ENCODE measurements at regions not wholly inside any gene's neighbourhood (a gene's known extent, or its start where the extent isn't known, plus 50 kb on each side); places are given as distances from the start of the nearest gene placed in this dataset.

GRCh38 chr1:221440658-221441057 is 301.2 kb downstream of the DUSP10 start:
- Histone ChIP-seq H3K4me1 (peaks cover 4% of the 10 kb centered on the region), H3K36me3 (ENCODE audit: low read depth, missing control alignments) (no peaks in the 10 kb centered on the region), H3K4me3 (no peak overlapping the region), H3K9me3 (no peaks in the 10 kb centered on the region), H3K27me3 (no peaks in the 10 kb centered on the region), H3K27ac (no peak overlapping the region)
- intact Hi-C loops (cut with DNase I; ENCODE audit: low total_unique reads): no loop called here
- no peak for DNase-seq
- WGBS, 2 donors: 38 to 47% methylated on average over 5 of the region's 5 CpGs
- TF ChIP-seq, protein P1, sequence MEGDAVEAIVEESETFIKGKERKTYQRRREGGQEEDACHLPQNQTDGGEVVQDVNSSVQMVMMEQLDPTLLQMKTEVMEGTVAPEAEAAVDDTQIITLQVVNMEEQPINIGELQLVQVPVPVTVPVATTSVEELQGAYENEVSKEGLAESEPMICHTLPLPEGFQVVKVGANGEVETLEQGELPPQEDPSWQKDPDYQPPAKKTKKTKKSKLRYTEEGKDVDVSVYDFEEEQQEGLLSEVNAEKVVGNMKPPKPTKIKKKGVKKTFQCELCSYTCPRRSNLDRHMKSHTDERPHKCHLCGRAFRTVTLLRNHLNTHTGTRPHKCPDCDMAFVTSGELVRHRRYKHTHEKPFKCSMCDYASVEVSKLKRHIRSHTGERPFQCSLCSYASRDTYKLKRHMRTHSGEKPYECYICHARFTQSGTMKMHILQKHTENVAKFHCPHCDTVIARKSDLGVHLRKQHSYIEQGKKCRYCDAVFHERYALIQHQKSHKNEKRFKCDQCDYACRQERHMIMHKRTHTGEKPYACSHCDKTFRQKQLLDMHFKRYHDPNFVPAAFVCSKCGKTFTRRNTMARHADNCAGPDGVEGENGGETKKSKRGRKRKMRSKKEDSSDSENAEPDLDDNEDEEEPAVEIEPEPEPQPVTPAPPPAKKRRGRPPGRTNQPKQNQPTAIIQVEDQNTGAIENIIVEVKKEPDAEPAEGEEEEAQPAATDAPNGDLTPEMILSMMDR (IDR thresholded peaks at IDR 0.05): no peak
- TF ChIP-seq POLR2A (IDR thresholded peaks at IDR 0.05): no peak

DNA sequence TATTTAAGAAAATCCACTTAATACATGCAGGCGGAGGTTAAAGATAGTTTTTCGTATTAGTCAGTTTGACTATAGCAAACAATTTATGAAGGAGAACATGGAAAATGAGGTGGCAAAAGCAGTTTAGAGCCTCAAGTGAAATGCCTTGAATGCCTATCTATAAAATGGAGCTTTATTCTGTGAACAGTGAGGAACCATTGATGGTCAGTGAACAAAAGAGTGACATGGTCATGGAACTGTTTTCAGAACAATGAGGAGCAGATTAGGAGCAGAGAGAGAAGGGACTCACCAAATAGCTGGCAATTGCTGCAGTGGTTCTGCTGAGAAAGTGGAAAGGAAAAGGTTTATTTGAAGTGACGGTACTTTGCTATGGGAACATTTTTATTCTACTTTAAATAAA is 299.8 kb downstream of the DUSP10 start:
- Histone ChIP-seq H3K4me1 (peaks cover 4% of the 10 kb centered on the region), H3K27ac (no peak overlapping the region), H3K4me3 (no peak overlapping the region), H3K9me3 (no peaks in the 10 kb centered on the region), H3K36me3 (ENCODE audit: low read depth, missing control alignments) (no peaks in the 10 kb centered on the region), H3K27me3 (no peaks in the 10 kb centered on the region)
- 65 to 91% methylated on average over 3 of the region's 3 CpGs for WGBS, 2 donors
- DNase-seq: no peak
- TF ChIP-seq, protein P1 (IDR thresholded peaks at IDR 0.05): no peak
- TF ChIP-seq POLR2A (IDR thresholded peaks at IDR 0.05): no peak
- intact Hi-C loops (cut with DNase I; ENCODE audit: low total_unique reads): no loop called here

DNA sequence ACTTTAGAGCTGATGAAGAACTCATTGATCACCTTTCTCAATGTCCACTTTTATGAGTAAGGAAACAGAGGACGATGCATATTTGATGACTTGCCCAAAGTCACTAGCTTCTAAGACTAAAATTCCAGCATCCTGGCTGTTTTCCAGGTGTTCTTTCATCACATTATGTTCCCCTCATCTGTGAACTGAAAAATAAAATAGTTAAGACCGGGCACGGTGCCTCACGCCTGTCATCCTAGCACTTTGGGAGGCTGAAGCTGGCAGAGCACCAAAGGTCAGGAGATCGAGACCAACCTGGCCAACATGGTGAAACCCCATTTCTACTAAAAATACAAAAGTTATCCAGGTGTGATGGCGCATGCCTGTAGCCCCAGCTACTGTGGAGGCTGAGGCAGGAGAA is 297.5 kb downstream of the DUSP10 start:
- H3K4me3 ChIP-seq: no peak overlapping the region
- no peak for DNase-seq
- no peaks in the 10 kb centered on the region for H3K27me3 ChIP-seq
- WGBS, 2 donors: 63 to 65% methylated on average over 6 of the region's 6 CpGs
- no peaks in the 10 kb centered on the region for H3K36me3 ChIP-seq (ENCODE audit: low read depth, missing control alignments)
- intact Hi-C loops (cut with DNase I; ENCODE audit: low total_unique reads): no loop called here
- no peak overlapping the region for H3K27ac ChIP-seq
- no peaks in the 10 kb centered on the region for H3K9me3 ChIP-seq
- no peak for TF ChIP-seq POLR2A (IDR thresholded peaks at IDR 0.05)
- TF ChIP-seq, protein P1 (IDR thresholded peaks at IDR 0.05): no peak
- H3K4me1 ChIP-seq: peaks cover 4% of the 10 kb centered on the region

DNA sequence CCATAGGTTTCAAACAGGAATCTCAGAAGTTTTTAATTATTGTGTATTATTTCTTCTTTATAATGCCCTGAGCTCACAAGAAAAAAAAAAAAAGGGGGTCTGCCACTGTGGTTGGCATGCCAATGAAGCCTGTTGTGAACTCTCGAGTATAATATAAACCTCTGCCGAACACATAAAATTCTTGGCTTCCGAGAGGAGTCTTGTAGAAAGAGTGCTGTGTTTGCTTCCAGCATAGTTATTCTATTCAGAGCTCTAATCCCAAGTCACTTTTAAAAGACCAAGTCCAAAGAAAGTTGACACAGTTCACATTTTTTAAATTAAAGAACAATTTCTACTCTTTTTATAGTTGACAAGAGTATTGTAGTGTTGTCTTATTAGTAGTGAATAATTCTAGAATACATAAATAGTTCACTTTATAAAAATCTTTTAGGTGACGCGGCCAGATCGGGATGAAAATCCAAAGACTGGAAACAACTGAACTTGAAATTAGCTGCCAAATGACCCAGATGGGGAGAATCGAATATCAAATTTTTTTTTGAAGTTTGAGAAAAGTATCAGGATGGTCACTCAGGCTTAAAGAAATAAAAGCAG is 293.2 kb downstream of the DUSP10 start:
- Histone ChIP-seq H3K9me3 (no peaks in the 10 kb centered on the region), H3K4me3 (no peak overlapping the region), H3K27ac (no peak overlapping the region), H3K4me1 (no peaks in the 10 kb centered on the region), H3K36me3 (ENCODE audit: low read depth, missing control alignments) (no peaks in the 10 kb centered on the region), H3K27me3 (no peaks in the 10 kb centered on the region)
- TF ChIP-seq POLR2A (IDR thresholded peaks at IDR 0.05): no peak
- TF ChIP-seq, protein P1 (IDR thresholded peaks at IDR 0.05): no peak
- DNase-seq: no peak
- intact Hi-C loops (cut with DNase I; ENCODE audit: low total_unique reads): no loop called here
- 74 to 78% methylated on average over 7 of the region's 7 CpGs for WGBS, 2 donors

DNA sequence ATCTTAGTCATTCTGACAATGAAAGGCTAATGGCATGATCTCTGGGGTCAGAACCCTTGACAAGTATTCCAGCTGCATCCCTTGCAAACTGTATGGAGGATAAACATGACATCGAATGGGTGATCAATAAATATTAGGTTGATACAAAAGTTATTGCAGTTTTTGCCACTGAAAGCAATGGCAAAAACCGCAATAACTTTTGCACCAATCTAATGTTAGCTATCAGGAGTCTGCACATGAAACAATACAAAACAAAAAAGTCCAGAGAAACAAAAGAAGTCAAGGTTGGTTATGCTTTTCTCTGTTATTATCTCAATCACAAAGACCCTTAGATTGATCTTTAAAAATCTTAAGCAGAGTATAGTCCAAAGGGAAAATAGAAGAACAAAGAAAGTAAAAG is 292.7 kb downstream of the DUSP10 start:
- H3K36me3 ChIP-seq (ENCODE audit: low read depth, missing control alignments): no peaks in the 10 kb centered on the region
- no peaks in the 10 kb centered on the region for H3K27me3 ChIP-seq
- 81 to 83% methylated on average over 2 of the region's 2 CpGs for WGBS, 2 donors
- no peak for DNase-seq
- H3K4me3 ChIP-seq: no peak overlapping the region
- H3K4me1 ChIP-seq: no peaks in the 10 kb centered on the region
- intact Hi-C loops (cut with DNase I; ENCODE audit: low total_unique reads): no loop called here
- no peaks in the 10 kb centered on the region for H3K9me3 ChIP-seq
- H3K27ac ChIP-seq: no peak overlapping the region
- TF ChIP-seq, protein P1 (IDR thresholded peaks at IDR 0.05): no peak
- no peak for TF ChIP-seq POLR2A (IDR thresholded peaks at IDR 0.05)

Measured in testis (tissue), 2 donors.